NT2/D1 (cell line): ENCODE measurements at regions not wholly inside any gene's neighbourhood (a gene's known extent, or its start where the extent isn't known, plus 50 kb on each side); places are given as distances from the start of the nearest gene placed in this dataset.
"Not testable (repeated sequence)": the region's sequence is repeated elsewhere in the genome, so short reads cannot be mapped to it uniquely, and the experiment has no call there.

Experiments used
- DNase-seq: peaks from one replicate; pipeline ENCODE4 v3.0.0-alpha.2; 2011; ENCODE audit warnings: low read depth, low spot score
- H3K27me3 ChIP-seq: 2 replicates; pipeline ENCODE4 v1.6.0; 2011; ENCODE audit warnings: mild to moderate bottlenecking; ENCODE audit not compliant: insufficient read length, insufficient read depth
- H3K36me3 ChIP-seq: 2 replicates; pipeline ENCODE4 v1.6.1; 2011; ENCODE audit warnings: mild to moderate bottlenecking, low read length, mixed read lengths; ENCODE audit not compliant: insufficient read depth, insufficient read length
- H3K4me1 ChIP-seq: 2 replicates; pipeline ENCODE4 v1.5.1; 2011; ENCODE audit not compliant: insufficient read depth, insufficient read length
- H3K4me3 ChIP-seq: 2 replicates; pipeline ENCODE4 v1.5.1; 2011; ENCODE audit warnings: low read depth; ENCODE audit not compliant: insufficient read length
- H3K9ac ChIP-seq: 2 replicates; pipeline ENCODE4 v1.6.0; 2011; ENCODE audit warnings: low read depth; ENCODE audit not compliant: insufficient read length
- H3K9me3 ChIP-seq: 2 replicates; pipeline ENCODE4 v1.5.1; 2011; ENCODE audit warnings: mild to moderate bottlenecking, low read length; ENCODE audit not compliant: insufficient read depth
- SUZ12 ChIP-seq: IDR thresholded peaks from 2 replicates; pipeline ENCODE4 v1.6.1; 2011; ENCODE audit not compliant: insufficient read length, insufficient read depth; ENCODE audit errors: extremely low read depth
- YY1 ChIP-seq: IDR thresholded peaks from 2 replicates; pipeline ENCODE4 v1.6.1; 2011; ENCODE audit not compliant: insufficient read length, insufficient read depth
- ZNF274 ChIP-seq: IDR thresholded peaks from 2 replicates; pipeline ENCODE4 v1.6.1; 2011; ENCODE audit warnings: mild to moderate bottlenecking, low read depth, low read length

DNA sequence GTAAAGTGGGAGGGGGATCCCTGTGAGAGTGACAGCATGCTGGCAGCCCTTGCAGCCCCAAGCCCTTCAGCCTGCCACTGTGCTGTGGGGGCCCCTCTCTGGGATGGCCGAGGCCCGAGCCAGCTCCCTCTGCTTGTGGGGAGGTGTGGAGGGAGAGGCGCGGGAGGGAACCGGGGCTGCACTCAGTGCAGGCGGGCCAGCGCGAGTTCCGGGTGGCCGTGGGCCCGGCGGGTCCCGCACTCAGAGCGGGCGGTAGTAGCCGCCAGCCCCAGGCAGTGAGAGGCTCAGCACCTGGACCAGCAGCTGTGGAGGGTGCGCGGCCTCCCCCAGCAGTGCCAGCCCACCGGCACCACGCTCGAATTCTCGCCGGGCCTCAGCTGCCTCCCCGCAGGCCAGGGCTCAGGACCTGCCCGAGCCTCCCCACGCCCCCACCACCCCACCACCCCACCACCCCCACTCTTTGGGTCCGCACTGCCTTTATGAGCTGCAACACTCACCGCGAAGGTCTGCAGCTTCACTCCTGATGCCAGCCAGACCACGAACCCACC lies 208.1 kb downstream of the CDH19 start:
- no peak for DNase-seq

DNA sequence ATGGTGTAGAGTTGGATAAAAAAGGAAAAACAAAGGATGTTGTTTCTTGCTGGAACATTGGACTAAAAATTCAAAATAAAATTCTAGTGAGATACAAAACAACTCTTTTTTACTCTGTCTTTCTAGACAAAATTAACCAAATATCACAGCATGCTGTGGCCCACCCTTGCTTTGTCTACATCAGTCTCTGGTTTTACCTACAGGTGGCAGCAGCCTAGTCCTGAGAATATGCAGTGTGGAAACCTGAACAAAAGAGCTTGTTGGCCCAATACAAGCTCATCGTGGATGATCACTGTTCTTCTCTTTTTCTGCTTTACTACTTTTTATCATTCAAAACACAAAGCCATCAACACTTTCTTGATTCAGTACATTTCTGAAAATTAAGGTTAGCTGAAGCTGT lies 210.4 kb downstream of the CDH19 start:
- H3K36me3 ChIP-seq, result no peaks in the 10 kb centered on the region

More for the DNA sequence above, 208.1 kb downstream of the CDH19 start:
- H3K27me3 ChIP-seq, result no peaks in the 10 kb centered on the region
- no peaks in the 10 kb centered on the region for H3K36me3 ChIP-seq
- TF ChIP-seq ZNF274 (no peak), SUZ12 (no peak), YY1 (no peak)
- no peaks in the 10 kb centered on the region for H3K4me1 ChIP-seq
- peaks cover 11% of the 10 kb centered on the region; the same call in 1 of the 2 replicates for H3K9me3 ChIP-seq
- no peak overlapping the region for H3K4me3 ChIP-seq
- no peak overlapping the region for H3K9ac ChIP-seq

DNA sequence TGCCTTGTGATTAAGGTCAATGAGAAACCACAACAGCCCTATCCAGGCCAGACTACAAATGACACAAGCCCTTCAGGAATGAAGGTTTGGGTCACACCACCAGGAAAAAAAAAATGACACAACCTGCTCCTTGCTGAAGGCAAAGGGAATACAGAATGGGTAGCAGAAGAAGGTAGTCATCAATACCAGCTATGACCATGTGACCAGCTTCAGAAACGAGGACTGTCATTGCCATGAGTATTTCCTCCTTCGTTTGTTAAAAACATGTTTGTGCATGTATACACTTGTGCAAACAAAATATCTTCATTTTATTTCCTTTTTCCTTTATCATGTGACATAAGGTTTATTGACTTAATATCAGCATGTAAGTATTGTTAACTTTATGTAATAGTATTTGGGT lies 226.6 kb downstream of the CDH19 start:
- Histone ChIP-seq H3K27me3 (no peaks in the 10 kb centered on the region), H3K4me1 (no peaks in the 10 kb centered on the region), H3K9ac (no peak overlapping the region), H3K9me3 (no peaks in the 10 kb centered on the region), H3K36me3 (no peaks in the 10 kb centered on the region), H3K4me3 (no peak overlapping the region)
- no peak for DNase-seq
- TF ChIP-seq YY1 (no peak), SUZ12 (no peak), ZNF274 (no peak)

More for the DNA sequence above, 210.4 kb downstream of the CDH19 start:
- TF ChIP-seq ZNF274 (no peak), SUZ12 (no peak), YY1 (no peak)
- DNase-seq, result no peak
- peaks cover 16% of the 10 kb centered on the region; the same call in 1 of the 2 replicates for H3K9me3 ChIP-seq
- no peak overlapping the region for H3K9ac ChIP-seq
- no peaks in the 10 kb centered on the region for H3K27me3 ChIP-seq
- H3K4me3 ChIP-seq, result no peak overlapping the region
- no peaks in the 10 kb centered on the region for H3K4me1 ChIP-seq

DNA sequence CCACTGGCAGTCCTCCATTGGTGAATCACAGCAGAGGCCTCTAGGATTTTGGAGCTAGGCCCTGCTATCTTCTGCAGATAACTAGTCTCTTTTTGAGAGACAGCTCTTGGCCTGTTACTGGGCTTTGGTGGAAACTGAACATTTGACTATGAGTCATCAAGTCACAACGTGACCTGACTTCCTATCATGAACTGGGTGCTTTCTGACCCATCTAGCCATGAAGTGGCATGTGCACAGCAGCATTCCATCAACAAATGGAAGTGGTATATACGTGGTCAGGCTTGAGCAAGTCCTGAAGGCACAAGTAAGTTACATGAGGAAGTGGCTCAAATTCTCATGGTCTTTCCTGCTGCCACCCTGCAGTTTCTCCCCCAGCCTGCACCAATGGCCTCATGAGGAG lies 228.5 kb downstream of the CDH19 start:
- H3K36me3 ChIP-seq, DNase-seq, H3K9me3 ChIP-seq, H3K9ac ChIP-seq, H3K4me1 ChIP-seq, H3K27me3 ChIP-seq, H3K4me3 ChIP-seq: not testable (repeated sequence)

DNA sequence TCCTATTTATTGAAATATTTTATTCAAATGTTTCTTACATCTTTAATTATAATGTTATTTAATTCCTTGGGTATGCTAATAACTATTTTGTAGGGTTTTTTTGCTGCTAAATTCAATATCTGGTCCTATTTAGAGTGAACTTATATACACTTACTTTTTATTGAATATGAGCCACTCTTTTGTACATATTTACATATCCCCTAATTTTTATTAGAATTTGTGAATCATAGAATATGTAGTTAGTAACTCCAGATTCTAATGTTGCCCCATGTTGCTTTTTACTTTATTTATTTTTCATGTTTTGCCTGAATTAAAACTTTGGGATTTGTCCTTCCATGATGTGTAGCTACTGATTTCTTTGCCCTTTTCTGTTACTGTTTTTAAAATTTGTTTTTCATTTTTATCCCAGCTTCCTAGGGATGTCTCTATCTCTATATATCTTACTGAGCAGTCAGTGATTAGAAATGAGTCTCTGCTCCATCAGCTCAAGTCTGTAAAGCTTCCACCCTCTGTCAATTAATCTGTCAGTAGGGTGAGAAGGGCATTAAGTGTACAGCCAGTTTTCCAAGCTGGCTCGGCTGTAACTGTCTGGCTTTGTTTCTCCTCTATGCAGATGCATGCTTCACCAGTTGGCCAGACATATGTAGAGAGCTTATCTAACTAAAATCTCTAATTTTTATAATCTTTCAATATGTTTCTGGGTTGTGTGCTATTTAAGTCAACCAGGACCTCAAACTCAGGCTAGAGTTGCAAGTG lies 256.9 kb downstream of the CDH19 start:
- Histone ChIP-seq H3K9ac (no peak overlapping the region), H3K9me3 (no peaks in the 10 kb centered on the region), H3K36me3 (no peaks in the 10 kb centered on the region), H3K27me3 (no peaks in the 10 kb centered on the region), H3K4me3 (no peak overlapping the region), H3K4me1 (no peaks in the 10 kb centered on the region)
- DNase-seq, result no peak
- TF ChIP-seq SUZ12, result no peak
- no peak for TF ChIP-seq ZNF274
- no peak for TF ChIP-seq YY1

DNA sequence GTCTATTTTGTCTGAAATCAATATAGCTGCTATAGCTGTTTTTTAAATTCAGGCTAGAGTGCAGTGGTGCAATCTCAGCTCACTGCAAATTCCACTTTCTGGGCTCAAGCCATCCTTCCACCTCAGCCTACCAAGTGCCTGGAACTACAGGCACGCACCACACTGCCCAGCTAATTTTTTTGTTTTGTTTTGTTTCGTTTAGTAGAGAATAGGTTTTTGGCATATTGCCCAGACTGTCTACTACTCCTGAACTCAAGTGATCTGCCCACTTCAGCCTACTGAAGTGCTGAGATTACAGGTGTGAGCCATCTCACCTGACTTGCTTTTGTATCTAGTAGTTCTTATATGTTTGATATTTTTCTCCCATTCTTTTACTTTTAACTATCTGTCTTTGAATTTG lies 259.7 kb downstream of the CDH19 start:
- H3K4me1 ChIP-seq, result no peaks in the 10 kb centered on the region
- H3K27me3 ChIP-seq, result no peaks in the 10 kb centered on the region
- DNase-seq, result no peak
- no peaks in the 10 kb centered on the region for H3K36me3 ChIP-seq
- no peaks in the 10 kb centered on the region for H3K9me3 ChIP-seq
- TF ChIP-seq ZNF274, result no peak
- no peak for TF ChIP-seq SUZ12
- TF ChIP-seq YY1, result no peak
- no peak overlapping the region for H3K9ac ChIP-seq
- no peak overlapping the region for H3K4me3 ChIP-seq

DNA sequence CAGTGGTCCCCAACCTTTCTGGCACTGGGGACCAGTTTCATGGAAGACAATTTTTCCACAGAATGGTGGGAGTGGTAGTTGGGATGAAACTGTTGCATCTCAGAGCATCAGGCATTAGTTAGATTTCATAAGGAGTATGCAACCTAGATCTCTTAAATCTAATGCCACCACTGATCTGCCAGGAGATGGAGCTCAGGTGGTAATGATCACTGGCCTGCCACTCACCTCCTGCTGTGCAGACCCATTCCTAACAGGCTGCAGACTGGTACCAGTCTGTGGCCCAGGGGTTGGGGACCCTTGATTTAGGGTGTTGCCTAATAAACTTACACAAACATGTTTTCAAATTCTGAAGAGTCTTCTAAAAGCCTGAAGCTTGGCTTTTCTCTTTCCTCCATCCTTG lies 261.3 kb downstream of the CDH19 start:
- TF ChIP-seq YY1 (no peak), ZNF274 (no peak), SUZ12 (no peak)
- no peak for DNase-seq
- Histone ChIP-seq H3K4me3 (no peak overlapping the region), H3K9me3 (no peaks in the 10 kb centered on the region), H3K27me3 (no peaks in the 10 kb centered on the region), H3K9ac (no peak overlapping the region), H3K4me1 (no peaks in the 10 kb centered on the region), H3K36me3 (no peaks in the 10 kb centered on the region)
